Inferior parietal cortex (tissue), 1 donor: ENCODE measurements at regions not wholly inside any gene's neighbourhood (a gene's known extent, or its start where the extent isn't known, plus 50 kb on each side); places are given as distances from the start of the nearest gene placed in this dataset.
"Not testable (repeated sequence)": the region's sequence is repeated elsewhere in the genome, so short reads cannot be mapped to it uniquely, and the experiment has no call there.

Source experiments
- DNase-seq: peaks from one replicate; pipeline ENCODE4 v3.0.0-alpha.2; 2016; ENCODE audit errors: extremely low spot score

GRCh38 chr21:25155020-25155419 is 452.3 kb downstream of the MRPL39 start:
- not testable (repeated sequence) for DNase-seq

GRCh38 chr21:25149022-25149421 is 458.3 kb downstream of the MRPL39 start:
- no peak for DNase-seq

GRCh38 chr21:25139414-25139813 is 467.9 kb downstream of the MRPL39 start:
- DNase-seq, result no peak

GRCh38 chr21:25133939-25134338 is 473.3 kb downstream of the MRPL39 start:
- DNase-seq, result no peak

GRCh38 chr21:25127811-25128210 is 479.5 kb downstream of the MRPL39 start:
- no peak for DNase-seq

- no peak for DNase-seq
These were observed 480.3 kb downstream of the MRPL39 start for GRCh38 chr21:25127007-25127406.

- no peak for DNase-seq
These were observed 480.7 kb downstream of the MRPL39 start for GRCh38 chr21:25126564-25126963.

GRCh38 chr21:25118648-25119047 is 488.6 kb downstream of the MRPL39 start:
- no peak for DNase-seq

GRCh38 chr21:25115021-25115420 is 492.3 kb downstream of the MRPL39 start:
- DNase-seq, result no peak

- no peak for DNase-seq
These were observed 499.6 kb downstream of the MRPL39 start for GRCh38 chr21:25107708-25108107.

GRCh38 chr21:25103500-25104207 is 503.6 kb downstream of the MRPL39 start:
- no peak for DNase-seq

- DNase-seq, result no peak
These were observed 509.6 kb downstream of the MRPL39 start for GRCh38 chr21:25097648-25098047.

- DNase-seq, result no peak
These were observed 512.6 kb downstream of the MRPL39 start for GRCh38 chr21:25094695-25095094.

GRCh38 chr21:25092441-25093011 is 514.8 kb downstream of the MRPL39 start:
- DNase-seq, result no peak

- DNase-seq, result no peak
These were observed 526.2 kb downstream of the MRPL39 start for GRCh38 chr21:25081096-25081495.

GRCh38 chr21:25080661-25081060 is 526.6 kb downstream of the MRPL39 start:
- no peak for DNase-seq

GRCh38 chr21:25080141-25080540 is 527.1 kb downstream of the MRPL39 start:
- DNase-seq, result peak; percentile 3

- no peak for DNase-seq
These were observed 528.2 kb downstream of the MRPL39 start for GRCh38 chr21:25079053-25079452.

GRCh38 chr21:25062061-25062460 is 545.2 kb downstream of the MRPL39 start:
- no peak for DNase-seq

GRCh38 chr21:25054689-25055088 is 552.6 kb downstream of the MRPL39 start:
- no peak for DNase-seq

- DNase-seq, result peak; percentile 50
These were observed 567.6 kb downstream of the MRPL39 start for GRCh38 chr21:25039461-25040380.

- no peak for DNase-seq
These were observed 570.5 kb downstream of the MRPL39 start for GRCh38 chr21:25036775-25037174.

GRCh38 chr21:25031750-25032149 is 575.5 kb downstream of the MRPL39 start:
- no peak for DNase-seq
